ENCODE measurements at regions not wholly inside any gene's neighbourhood (a gene's known extent, or its start where the extent isn't known, plus 50 kb on each side); places are given as distances from the start of the nearest gene placed in this dataset.

DNA sequence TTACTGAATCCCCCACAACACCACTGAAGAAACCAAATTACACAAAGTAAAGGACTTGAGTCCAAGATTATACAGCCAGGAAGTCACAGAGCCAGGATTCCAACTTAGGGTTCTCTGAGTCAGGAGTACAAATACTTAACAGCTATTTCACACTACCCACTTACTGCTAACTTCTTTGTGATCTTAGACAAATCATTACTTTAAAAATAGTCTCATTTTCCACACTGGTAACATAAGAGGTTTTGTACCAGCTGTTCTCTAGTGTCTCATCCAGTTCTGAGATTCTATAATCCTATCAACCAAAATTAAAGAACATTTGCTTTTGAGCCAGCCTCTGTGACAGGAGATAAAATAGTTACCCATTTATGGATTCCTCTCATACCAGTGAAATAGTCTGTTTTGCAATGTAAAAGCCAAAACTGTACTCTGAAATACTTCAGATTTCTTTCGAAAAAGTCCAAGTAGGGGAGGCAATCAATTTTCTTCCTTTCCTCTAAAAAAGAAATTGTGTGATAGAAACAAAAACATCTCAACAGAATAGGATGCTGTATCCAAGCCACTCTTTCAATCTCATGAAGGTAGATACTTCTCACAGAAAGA, 157.6 kb downstream of the LRATD1 start:
- TF ChIP-seq CTCF (conservative IDR thresholded peaks at IDR 0.05 in 1 of 2, IDR thresholded peaks at IDR 0.05 in 1 of 2; ENCODE audit: low read depth in 1 of 2, low read length in 2 of 2) (no peak), EZH2 (IDR thresholded peaks at IDR 0.05; ENCODE audit: low read length, missing control alignments) (no peak)
